ENCODE measurements at regions not wholly inside any gene's neighbourhood (a gene's known extent, or its start where the extent isn't known, plus 50 kb on each side); places are given as distances from the start of the nearest gene placed in this dataset.

- H3F3A ChIP-seq (replicated peaks; ENCODE audit: insufficient read depth), result no peaks in the 10 kb centered on the region
- H3K27me3 ChIP-seq (ENCODE audit: insufficient read depth), result no peaks in the 10 kb centered on the region
- ChIA-PET CTCF (interaction anchor here (0.7 to 4.6 kb wide), 5 partner anchors 11 to 60 kb away, joined by 3 to 37 read pairs (median 3); no protein-coding TSS in a partner anchor), POLR2A (no interaction called here)
- H3K27ac ChIP-seq (ENCODE audit: low read depth in 2 of 2, low read length in 1 of 2), result no peak overlapping the region
- WGBS (ENCODE audit: low lambda C conversion rate), result 31% methylated on average over 4 of the region's 4 CpGs
- no peaks in the 10 kb centered on the region for H3K36me3 ChIP-seq (replicated peaks in 1 of 2; ENCODE audit: control insufficient read depth in 1 of 2, insufficient read depth in 2 of 2, low read length in 1 of 2)
- no peak for DNase-seq
- no peak overlapping the region for H3K4me2 ChIP-seq
- peaks cover 0 to 4% of the 10 kb centered on the region in 2 experiments; a peak in 1 of 4 replicates for H3K4me1 ChIP-seq (ENCODE audit: control insufficient read depth in 1 of 2, insufficient read depth in 2 of 2, low read depth in 1 of 2, low read length in 1 of 2)
- H3K79me2 ChIP-seq (ENCODE audit: insufficient read depth), result no peaks in the 10 kb centered on the region
- no peaks in the 10 kb centered on the region for H3K9me2 ChIP-seq
- H3K4me3 ChIP-seq (ENCODE audit: low read depth in 2 of 2, low read length in 1 of 2), result no peak overlapping the region
- H4K20me1 ChIP-seq (ENCODE audit: insufficient read depth), result no peaks in the 10 kb centered on the region
- no peak overlapping the region for H2AFZ ChIP-seq (ENCODE audit: low read depth)
- TF ChIP-seq EZH2phosphoT487 (IDR thresholded peaks at IDR 0.05; ENCODE audit: borderline replicate concordance, low read depth) (no peak), FOXM1 (IDR thresholded peaks at IDR 0.05; ENCODE audit: low read depth) (no peak), SIN3A (IDR thresholded peaks at IDR 0.05; ENCODE audit: borderline replicate concordance, low read depth, low read length) (no peak), GABPA (IDR thresholded peaks at IDR 0.05; ENCODE audit: low read depth) (no peak), MEF2A (IDR thresholded peaks at IDR 0.05; ENCODE audit: borderline replicate concordance, low read depth) (no peak), RFX5 (IDR thresholded peaks at IDR 0.05; ENCODE audit: low read length) (no peak), RXRA (IDR thresholded peaks at IDR 0.05; ENCODE audit: borderline replicate concordance, low read depth) (no peak), USF1 (IDR thresholded peaks at IDR 0.05; ENCODE audit: borderline replicate concordance, low read depth) (no peak), REST (IDR thresholded peaks at IDR 0.05; ENCODE audit: low read depth, low read length) (no peak), FOSL2 (IDR thresholded peaks at IDR 0.05; ENCODE audit: borderline replicate concordance, low read depth) (no peak)
- TF ChIP-seq, protein P1, sequence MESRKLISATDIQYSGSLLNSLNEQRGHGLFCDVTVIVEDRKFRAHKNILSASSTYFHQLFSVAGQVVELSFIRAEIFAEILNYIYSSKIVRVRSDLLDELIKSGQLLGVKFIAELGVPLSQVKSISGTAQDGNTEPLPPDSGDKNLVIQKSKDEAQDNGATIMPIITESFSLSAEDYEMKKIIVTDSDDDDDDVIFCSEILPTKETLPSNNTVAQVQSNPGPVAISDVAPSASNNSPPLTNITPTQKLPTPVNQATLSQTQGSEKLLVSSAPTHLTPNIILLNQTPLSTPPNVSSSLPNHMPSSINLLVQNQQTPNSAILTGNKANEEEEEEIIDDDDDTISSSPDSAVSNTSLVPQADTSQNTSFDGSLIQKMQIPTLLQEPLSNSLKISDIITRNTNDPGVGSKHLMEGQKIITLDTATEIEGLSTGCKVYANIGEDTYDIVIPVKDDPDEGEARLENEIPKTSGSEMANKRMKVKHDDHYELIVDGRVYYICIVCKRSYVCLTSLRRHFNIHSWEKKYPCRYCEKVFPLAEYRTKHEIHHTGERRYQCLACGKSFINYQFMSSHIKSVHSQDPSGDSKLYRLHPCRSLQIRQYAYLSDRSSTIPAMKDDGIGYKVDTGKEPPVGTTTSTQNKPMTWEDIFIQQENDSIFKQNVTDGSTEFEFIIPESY (IDR thresholded peaks at IDR 0.05; ENCODE audit: borderline replicate concordance, low read depth), result no peak
- TF ChIP-seq, protein P2, sequence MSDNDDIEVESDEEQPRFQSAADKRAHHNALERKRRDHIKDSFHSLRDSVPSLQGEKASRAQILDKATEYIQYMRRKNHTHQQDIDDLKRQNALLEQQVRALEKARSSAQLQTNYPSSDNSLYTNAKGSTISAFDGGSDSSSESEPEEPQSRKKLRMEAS (IDR thresholded peaks at IDR 0.05; ENCODE audit: low read depth), result no peak
- TF ChIP-seq, protein P3, sequence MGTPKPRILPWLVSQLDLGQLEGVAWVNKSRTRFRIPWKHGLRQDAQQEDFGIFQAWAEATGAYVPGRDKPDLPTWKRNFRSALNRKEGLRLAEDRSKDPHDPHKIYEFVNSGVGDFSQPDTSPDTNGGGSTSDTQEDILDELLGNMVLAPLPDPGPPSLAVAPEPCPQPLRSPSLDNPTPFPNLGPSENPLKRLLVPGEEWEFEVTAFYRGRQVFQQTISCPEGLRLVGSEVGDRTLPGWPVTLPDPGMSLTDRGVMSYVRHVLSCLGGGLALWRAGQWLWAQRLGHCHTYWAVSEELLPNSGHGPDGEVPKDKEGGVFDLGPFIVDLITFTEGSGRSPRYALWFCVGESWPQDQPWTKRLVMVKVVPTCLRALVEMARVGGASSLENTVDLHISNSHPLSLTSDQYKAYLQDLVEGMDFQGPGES (IDR thresholded peaks at IDR 0.05; ENCODE audit: low read depth, low read length), result no peak
- TF ChIP-seq, protein P4, sequence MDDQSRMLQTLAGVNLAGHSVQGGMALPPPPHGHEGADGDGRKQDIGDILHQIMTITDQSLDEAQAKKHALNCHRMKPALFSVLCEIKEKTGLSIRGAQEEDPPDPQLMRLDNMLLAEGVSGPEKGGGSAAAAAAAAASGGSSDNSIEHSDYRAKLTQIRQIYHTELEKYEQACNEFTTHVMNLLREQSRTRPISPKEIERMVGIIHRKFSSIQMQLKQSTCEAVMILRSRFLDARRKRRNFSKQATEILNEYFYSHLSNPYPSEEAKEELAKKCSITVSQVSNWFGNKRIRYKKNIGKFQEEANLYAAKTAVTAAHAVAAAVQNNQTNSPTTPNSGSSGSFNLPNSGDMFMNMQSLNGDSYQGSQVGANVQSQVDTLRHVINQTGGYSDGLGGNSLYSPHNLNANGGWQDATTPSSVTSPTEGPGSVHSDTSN (IDR thresholded peaks at IDR 0.05), result no peak
- no peak overlapping the region for H3K9ac ChIP-seq
- H3K9me3 ChIP-seq, result no peaks in the 10 kb centered on the region
These were observed 150.4 kb upstream of the WSCD2 start for GRCh38 chr12:107978641-107979040.

Data from SK-N-SH (cell line).